ENCODE measurements at regions not wholly inside any gene's neighbourhood (a gene's known extent, or its start where the extent isn't known, plus 50 kb on each side); places are given as distances from the start of the nearest gene placed in this dataset.
A peak's percentile ranks its signal among the peaks of the same experiment; 100 is the strongest.
"Not testable (repeated sequence)": the region's sequence is repeated elsewhere in the genome, so short reads cannot be mapped to it uniquely, and the experiment has no call there.

- no peak overlapping the region for H3K27ac ChIP-seq
- H3K4me3 ChIP-seq = no peak overlapping the region
Observed at GRCh38 chr6:168992446-168993144, 261.1 kb downstream of the THBS2 start.

GRCh38 chr6:168991695-168992094, 262.0 kb downstream of the THBS2 start:
- not testable (repeated sequence) for H3K4me3 ChIP-seq, H3K27ac ChIP-seq

GRCh38 chr6:168990019-168990751, 263.5 kb downstream of the THBS2 start:
- H3K27ac ChIP-seq = peak overlapping the region in 3 of 21 experiments; percentile 1 to 38 (median 5)
- no peak overlapping the region for H3K4me3 ChIP-seq

- H3K27ac ChIP-seq = no peak overlapping the region
- no peak overlapping the region for H3K4me3 ChIP-seq
Observed at GRCh38 chr6:168989421-168989820, 264.2 kb downstream of the THBS2 start.

- peak overlapping the region in 2 of 21 experiments; percentile 27 to 37 for H3K27ac ChIP-seq
- H3K4me3 ChIP-seq = no peak overlapping the region
Observed at GRCh38 chr6:168988801-168989200, 264.8 kb downstream of the THBS2 start.

GRCh38 chr6:168988280-168988679, 265.4 kb downstream of the THBS2 start:
- peak overlapping the region in 2 of 21 experiments; percentile 27 to 37 for H3K27ac ChIP-seq
- H3K4me3 ChIP-seq = no peak overlapping the region

- H3K27ac ChIP-seq = no peak overlapping the region
- no peak overlapping the region for H3K4me3 ChIP-seq
Observed at GRCh38 chr6:168985705-168986104, 267.9 kb downstream of the THBS2 start.

GRCh38 chr6:168983925-168984324, 269.7 kb downstream of the THBS2 start:
- no peak overlapping the region for H3K4me3 ChIP-seq
- H3K27ac ChIP-seq = no peak overlapping the region

GRCh38 chr6:168981187-168981586, 272.5 kb downstream of the THBS2 start:
- Histone ChIP-seq H3K4me3 (no peak overlapping the region), H3K27ac (no peak overlapping the region)

GRCh38 chr6:168979254-168979653, 274.4 kb downstream of the THBS2 start:
- H3K4me3 ChIP-seq = no peak overlapping the region
- H3K27ac ChIP-seq = no peak overlapping the region

- no peak overlapping the region for H3K4me3 ChIP-seq
- peak overlapping the region in 8 of 21 experiments; percentile 5 to 75 (median 43) for H3K27ac ChIP-seq
Observed at GRCh38 chr6:168972128-168972527, 281.5 kb downstream of the THBS2 start.

GRCh38 chr6:168971549-168971948, 282.1 kb downstream of the THBS2 start:
- H3K4me3 ChIP-seq = no peak overlapping the region
- peak overlapping the region in 8 of 21 experiments; percentile 5 to 75 (median 36) for H3K27ac ChIP-seq

GRCh38 chr6:168968801-168969200, 284.8 kb downstream of the THBS2 start:
- peak overlapping the region in 1 of 21 experiments; percentile 25 for H3K27ac ChIP-seq
- H3K4me3 ChIP-seq = no peak overlapping the region

- Histone ChIP-seq H3K27ac (peak overlapping the region in 2 of 21 experiments; percentile 12 to 25), H3K4me3 (no peak overlapping the region)
Observed at GRCh38 chr6:168968228-168968627, 285.4 kb downstream of the THBS2 start.

- no peak overlapping the region for H3K4me3 ChIP-seq
- H3K27ac ChIP-seq = peak overlapping the region in 7 of 21 experiments; percentile 0 to 61 (median 29)
Observed at GRCh38 chr6:168967281-168967925, 286.2 kb downstream of the THBS2 start.

- Histone ChIP-seq H3K27ac (peak overlapping the region in 16 of 21 experiments; percentile 3 to 83 (median 67)), H3K4me3 (no peak overlapping the region)
Observed at GRCh38 chr6:168964138-168964835, 289.4 kb downstream of the THBS2 start.

- H3K27ac ChIP-seq = peak overlapping the region in 6 of 21 experiments; percentile 30 to 83 (median 72)
Observed at GRCh38 chr6:168962886-168963285, 290.8 kb downstream of the THBS2 start.

GRCh38 chr6:168961264-168961656, 292.4 kb downstream of the THBS2 start:
- Histone ChIP-seq H3K4me3 (no peak overlapping the region), H3K27ac (no peak overlapping the region)

More at GRCh38 chr6:168962886-168963285, 290.8 kb downstream of the THBS2 start:
- H3K4me3 ChIP-seq = no peak overlapping the region

- no peak overlapping the region for H3K27ac ChIP-seq
- no peak overlapping the region for H3K4me3 ChIP-seq
Observed at GRCh38 chr6:168960551-168961263, 292.9 kb downstream of the THBS2 start.

Data from skin epidermis (tissue), 12 donors.